ENCODE measurements at regions not wholly inside any gene's neighbourhood (a gene's known extent, or its start where the extent isn't known, plus 50 kb on each side); places are given as distances from the start of the nearest gene placed in this dataset.

DNA sequence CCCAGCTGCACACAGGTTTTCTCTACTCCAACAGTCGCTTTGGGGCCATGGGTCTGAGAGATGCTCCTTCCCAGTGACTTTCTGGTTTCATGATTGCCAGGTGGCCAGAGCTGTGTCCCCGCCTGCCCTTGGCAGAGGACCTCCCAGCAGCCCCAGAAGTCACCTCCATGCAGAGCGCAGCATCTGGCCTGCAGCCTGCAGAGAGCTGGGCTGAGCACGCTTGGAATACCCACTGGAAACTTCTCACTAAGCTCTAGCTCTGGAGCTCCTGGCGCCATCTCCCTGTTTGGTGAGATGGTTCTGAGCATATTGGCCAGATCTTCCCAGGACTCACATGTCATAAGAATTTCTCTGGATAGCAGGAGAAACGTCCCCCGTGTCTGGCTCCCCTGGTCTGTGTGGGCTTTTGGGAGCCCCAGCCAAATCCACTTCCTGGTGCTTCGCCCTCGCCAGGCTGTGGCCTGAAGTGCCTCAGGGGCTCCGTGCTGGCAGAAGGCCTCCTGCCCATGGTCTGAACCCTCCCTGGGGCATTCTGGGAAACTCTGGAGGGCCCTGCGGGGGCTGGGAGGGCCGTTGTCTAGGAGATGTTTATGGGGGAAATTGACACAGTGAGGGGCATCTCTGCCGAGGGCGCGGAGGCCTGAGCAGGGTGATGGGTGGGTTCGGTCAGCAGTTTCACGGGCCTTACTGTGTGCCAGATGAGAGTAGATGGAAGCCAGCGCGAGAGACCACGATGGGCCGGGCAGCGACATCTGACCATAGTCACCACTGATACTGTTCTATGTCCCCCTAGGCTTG, 73.2 kb upstream of the CIBAR2 start:
- DNase-seq (ENCODE audit: low spot score) (no peak), FAIRE-seq (no peak), ATAC-seq (no peak)
- intact Hi-C loops (cut with micrococcal nuclease; ENCODE audit: unreplicated experiment), result no loop called here
- Histone ChIP-seq H2AFZ (ENCODE audit: low read length) (no peak overlapping the region), H3K9ac (ENCODE audit: insufficient read depth, low read depth, low read length) (no peak overlapping the region), H3K9me3 (ENCODE audit: low read length) (peaks cover 13% of the 10 kb centered on the region; the same call in 1 of the 2 replicates), H3K79me2 (ENCODE audit: insufficient read depth, low read length) (no peaks in the 10 kb centered on the region), H3K27ac (ENCODE audit: extremely low read length, insufficient read depth, low read length) (no peak overlapping the region), H3K27me3 (ENCODE audit: control insufficient read depth in 1 of 2, insufficient read depth in 2 of 2, low read length in 2 of 2) (no peaks in the 10 kb centered on the region), H4K20me1 (ENCODE audit: insufficient read depth, low read length) (peaks cover 3% of the 10 kb centered on the region; the same call in 1 of the 2 replicates), H3K4me2 (ENCODE audit: low read depth, low read length) (no peak overlapping the region), H3K36me3 (replicated peaks in 1 of 2; ENCODE audit: control insufficient read depth in 1 of 2, insufficient read depth in 2 of 2, low read length in 2 of 2) (peaks cover 0 to 12% of the 10 kb centered on the region in 2 experiments; a peak in 1 of 5 replicates), H3K4me1 (ENCODE audit: insufficient read depth, low read length) (peaks cover 24% of the 10 kb centered on the region), H3K4me3 (replicated peaks in 1 of 3; ENCODE audit: insufficient read depth in 1 of 3, low read depth in 2 of 3, low read length in 3 of 3) (no peak overlapping the region)
- TF ChIP-seq, protein P1, sequence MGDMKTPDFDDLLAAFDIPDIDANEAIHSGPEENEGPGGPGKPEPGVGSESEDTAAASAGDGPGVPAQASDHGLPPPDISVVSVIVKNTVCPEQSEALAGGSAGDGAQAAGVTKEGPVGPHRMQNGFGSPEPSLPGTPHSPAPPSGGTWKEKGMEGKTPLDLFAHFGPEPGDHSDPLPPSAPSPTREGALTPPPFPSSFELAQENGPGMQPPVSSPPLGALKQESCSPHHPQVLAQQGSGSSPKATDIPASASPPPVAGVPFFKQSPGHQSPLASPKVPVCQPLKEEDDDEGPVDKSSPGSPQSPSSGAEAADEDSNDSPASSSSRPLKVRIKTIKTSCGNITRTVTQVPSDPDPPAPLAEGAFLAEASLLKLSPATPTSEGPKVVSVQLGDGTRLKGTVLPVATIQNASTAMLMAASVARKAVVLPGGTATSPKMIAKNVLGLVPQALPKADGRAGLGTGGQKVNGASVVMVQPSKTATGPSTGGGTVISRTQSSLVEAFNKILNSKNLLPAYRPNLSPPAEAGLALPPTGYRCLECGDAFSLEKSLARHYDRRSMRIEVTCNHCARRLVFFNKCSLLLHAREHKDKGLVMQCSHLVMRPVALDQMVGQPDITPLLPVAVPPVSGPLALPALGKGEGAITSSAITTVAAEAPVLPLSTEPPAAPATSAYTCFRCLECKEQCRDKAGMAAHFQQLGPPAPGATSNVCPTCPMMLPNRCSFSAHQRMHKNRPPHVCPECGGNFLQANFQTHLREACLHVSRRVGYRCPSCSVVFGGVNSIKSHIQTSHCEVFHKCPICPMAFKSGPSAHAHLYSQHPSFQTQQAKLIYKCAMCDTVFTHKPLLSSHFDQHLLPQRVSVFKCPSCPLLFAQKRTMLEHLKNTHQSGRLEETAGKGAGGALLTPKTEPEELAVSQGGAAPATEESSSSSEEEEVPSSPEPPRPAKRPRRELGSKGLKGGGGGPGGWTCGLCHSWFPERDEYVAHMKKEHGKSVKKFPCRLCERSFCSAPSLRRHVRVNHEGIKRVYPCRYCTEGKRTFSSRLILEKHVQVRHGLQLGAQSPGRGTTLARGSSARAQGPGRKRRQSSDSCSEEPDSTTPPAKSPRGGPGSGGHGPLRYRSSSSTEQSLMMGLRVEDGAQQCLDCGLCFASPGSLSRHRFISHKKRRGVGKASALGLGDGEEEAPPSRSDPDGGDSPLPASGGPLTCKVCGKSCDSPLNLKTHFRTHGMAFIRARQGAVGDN (CRISPR knock-in tag; IDR thresholded peaks at IDR 0.05), result peak; percentile 22; the same call in 1 of the 2 replicates
- TF ChIP-seq, protein P2, sequence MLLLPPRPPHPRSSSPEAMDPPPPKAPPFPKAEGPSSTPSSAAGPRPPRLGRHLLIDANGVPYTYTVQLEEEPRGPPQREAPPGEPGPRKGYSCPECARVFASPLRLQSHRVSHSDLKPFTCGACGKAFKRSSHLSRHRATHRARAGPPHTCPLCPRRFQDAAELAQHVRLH (CRISPR knock-in tag; IDR thresholded peaks at IDR 0.05; ENCODE audit: borderline replicate concordance, low read depth), result no peak
- in situ Hi-C loops (cut with HindIII; ENCODE audit: extremely low pct_ligation_motif_present, low pct_unique_long_range_greater_than_20kb), result no loop called here
- no TSS peak for BruUV-seq (replicated peaks)
- WGBS (ENCODE audit: low lambda C conversion rate), result 88% methylated on average over 19 of the region's 22 CpGs
- POLR2A ChIA-PET, result no interaction called here
- CTCF ChIA-PET (ENCODE audit: low intra/inter-chr PET ratio, low total read pairs), result no interaction called here
